H1 (cell line): ENCODE measurements at regions not wholly inside any gene's neighbourhood (a gene's known extent, or its start where the extent isn't known, plus 50 kb on each side); places are given as distances from the start of the nearest gene placed in this dataset.

Source experiments
- CTCF ChIA-PET: fragments of 300-600 bp; sonication (Branson Sonifier 250); formaldehyde crosslinking; loops from one replicate; lab custom pipeline; 2021; ENCODE audit not compliant: partially characterized antibody; lab: Charles Lee
- POLR2A ChIA-PET: fragments of 300-600 bp; sonication (Branson Sonifier 250); formaldehyde crosslinking; loops from one replicate; lab custom pipeline; 2021; ENCODE audit warnings: inconsistent platforms; ENCODE audit not compliant: partially characterized antibody; lab: Charles Lee
- DNase-seq, 2 experiments: peaks; one replicate each; pipeline versions ENCODE4 v3.0.0 to v3.0.0-alpha.2; 2010 to 2022; ENCODE audit warnings: low spot score in 2 of 2, low read depth in 1 of 2, mixed read lengths in 1 of 2
- FAIRE-seq: peaks from 2 replicates; lab custom pipeline; 2011; peaks lifted over from hg19 to GRCh38; lab: Jason Lieb, UNC
- H2AFZ ChIP-seq: 2 replicates; pipeline ENCODE4 v1.8.1; 2012; ENCODE audit warnings: low read length, inconsistent platforms
- H2AK5ac ChIP-seq: 2 replicates; pipeline ENCODE4 v1.6.1; 2013; ENCODE audit warnings: low read depth, low read length
- H2BK120ac ChIP-seq: replicated peaks from 2 replicates; pipeline ENCODE3; 2013; ENCODE audit warnings: low read depth, low read length, inconsistent platforms
- H2BK12ac ChIP-seq: 2 replicates; pipeline ENCODE4 v1.6.1; 2013; ENCODE audit warnings: low read depth, low read length
- H2BK15ac ChIP-seq: 2 replicates; pipeline ENCODE4 v1.6.1; 2013; ENCODE audit warnings: low read length
- H2BK20ac ChIP-seq: 2 replicates; pipeline ENCODE4 v1.6.1; 2013; ENCODE audit warnings: low read length
- H2BK5ac ChIP-seq: 2 replicates; pipeline ENCODE4 v1.6.1; 2013; ENCODE audit warnings: low read depth, low read length
- H3K14ac ChIP-seq: 2 replicates; pipeline ENCODE4 v1.6.1; 2013; ENCODE audit warnings: inconsistent platforms; ENCODE audit not compliant: insufficient read length
- H3K18ac ChIP-seq: 2 replicates; pipeline ENCODE4 v1.6.1; 2013; ENCODE audit warnings: low read length; ENCODE audit errors: extremely low read depth
- H3K23ac ChIP-seq: 2 replicates; pipeline ENCODE4 v1.6.1; 2013; ENCODE audit warnings: inconsistent platforms; ENCODE audit not compliant: insufficient read length
- H3K23me2 ChIP-seq: 2 replicates; pipeline ENCODE4 v1.6.1; 2013; ENCODE audit warnings: low read depth, low read length
- H3K27ac ChIP-seq: 2 replicates; pipeline ENCODE4 v1.6.1; 2011; ENCODE audit warnings: low read depth, low read length, inconsistent platforms
- H3K27me3 ChIP-seq, 4 experiments: replicated peaks in 1 of 4; 1 replicate in 1 of 4; 2 replicates in 3 of 4; pipeline versions ENCODE4 v1.6.1 to v1.8.1; 2011 to 2013; ENCODE audit warnings: low read length in 3 of 4, mild to moderate bottlenecking in 3 of 4, inconsistent platforms in 2 of 4, mixed read lengths in 2 of 4, moderate library complexity in 1 of 4; ENCODE audit not compliant: control insufficient read depth in 3 of 4, insufficient read depth in 3 of 4; ENCODE audit errors: extremely low read depth in 1 of 4
- H3K36me3 ChIP-seq, 4 experiments: 2 replicates each; pipeline versions ENCODE4 v1.6.1 to v1.8.1; 2011 to 2013; ENCODE audit warnings: mild to moderate bottlenecking in 4 of 4, low read length in 3 of 4, moderate library complexity in 2 of 4, control low read depth in 1 of 4, inconsistent platforms in 1 of 4; ENCODE audit not compliant: insufficient read depth in 4 of 4, control insufficient read depth in 2 of 4
- H3K4ac ChIP-seq: replicated peaks from 2 replicates; pipeline ENCODE3; 2013; ENCODE audit warnings: low read length, low read depth, mixed read lengths, inconsistent platforms; ENCODE audit not compliant: insufficient read length
- H3K4me1 ChIP-seq, 4 experiments: replicated peaks in 1 of 4; 1 replicate in 1 of 4; 2 replicates in 3 of 4; pipeline versions ENCODE4 v1.6.1 to v1.8.1; 2011 to 2013; ENCODE audit warnings: low read length in 3 of 4, inconsistent platforms in 2 of 4, mixed read lengths in 1 of 4; ENCODE audit not compliant: insufficient read depth in 4 of 4, control insufficient read depth in 3 of 4
- H3K4me2 ChIP-seq, 2 experiments: 2 replicates each; pipeline versions ENCODE4 v1.6.1 to v1.8.1; 2011 to 2013; ENCODE audit warnings: low read depth in 2 of 2, low read length in 2 of 2, control low read depth in 1 of 2, inconsistent platforms in 1 of 2, mild to moderate bottlenecking in 1 of 2; ENCODE audit not compliant: insufficient read depth in 1 of 2
- H3K4me3 ChIP-seq, 4 experiments: fragments of 200-600, 300-600 bp in 1 of 4; sonication (generic), shearing (Covaris generic), sonication (Bioruptor Twin) in 1 of 4; 2 replicates each; pipeline versions ENCODE4 v1.5.1 to v1.8.1; 2011 to 2016; ENCODE audit warnings: low read length in 4 of 4, low read depth in 3 of 4, control low read depth in 2 of 4, inconsistent platforms in 2 of 4, mild to moderate bottlenecking in 2 of 4, mixed read lengths in 1 of 4, moderate library complexity in 1 of 4; ENCODE audit not compliant: insufficient read depth in 2 of 4; ENCODE audit errors: extremely low read depth in 1 of 4
- H3K56ac ChIP-seq: replicated peaks from 2 replicates; pipeline ENCODE3; 2013; ENCODE audit warnings: low read depth, mild to moderate bottlenecking, mixed read lengths, low read length, inconsistent platforms; ENCODE audit not compliant: insufficient read length
- H3K79me1 ChIP-seq: 2 replicates; pipeline ENCODE4 v1.6.1; 2013; ENCODE audit warnings: low read depth, low read length, control low read depth
- H3K79me2 ChIP-seq, 2 experiments: 2 replicates each; pipeline versions ENCODE4 v1.6.1 to v1.8.1; 2012 to 2013; ENCODE audit warnings: low read length in 2 of 2, mild to moderate bottlenecking in 2 of 2, inconsistent platforms in 1 of 2; ENCODE audit not compliant: insufficient read depth in 2 of 2, control insufficient read depth in 1 of 2
- H3K9ac ChIP-seq, 4 experiments: replicated peaks in 1 of 4; 1 replicate in 1 of 4; 2 replicates in 3 of 4; pipeline versions ENCODE4 v1.6.1 to v1.8.1; 2011 to 2013; ENCODE audit warnings: low read depth in 3 of 4, low read length in 3 of 4, control low read depth in 2 of 4, mild to moderate bottlenecking in 2 of 4, moderate library complexity in 2 of 4, inconsistent platforms in 1 of 4; ENCODE audit errors: extremely low read depth in 1 of 4
- H3K9me3 ChIP-seq, 2 experiments: 2 replicates each; pipeline versions ENCODE4 v1.6.1 to v1.8.1; 2012 to 2013; ENCODE audit warnings: mild to moderate bottlenecking in 2 of 2, moderate library complexity in 2 of 2, control low read depth in 1 of 2, inconsistent platforms in 1 of 2, low read depth in 1 of 2, low read length in 1 of 2, mixed read lengths in 1 of 2; ENCODE audit not compliant: insufficient read depth in 2 of 2
- H4K20me1 ChIP-seq, 2 experiments: replicated peaks in 1 of 2; 2 replicates each; pipeline versions ENCODE3 to v1.8.1; 2011 to 2013; ENCODE audit warnings: inconsistent platforms in 2 of 2, low read length in 2 of 2, mild to moderate bottlenecking in 1 of 2; ENCODE audit not compliant: insufficient read depth in 2 of 2, control insufficient read depth in 1 of 2
- H4K5ac ChIP-seq: 2 replicates; pipeline ENCODE4 v1.6.1; 2013; ENCODE audit warnings: low read length, low read depth, mixed read lengths, inconsistent platforms; ENCODE audit not compliant: insufficient read length
- H4K8ac ChIP-seq: 2 replicates; pipeline ENCODE4 v1.8.0; 2013; ENCODE audit warnings: mild to moderate bottlenecking, moderate library complexity, low read length, inconsistent platforms; ENCODE audit not compliant: insufficient read depth; ENCODE audit errors: extremely low read depth
- H4K91ac ChIP-seq: replicated peaks from 2 replicates; pipeline ENCODE3; 2013; ENCODE audit warnings: low read length, mixed read lengths, inconsistent platforms; ENCODE audit not compliant: insufficient read length
- BCL11A ChIP-seq, 2 experiments: IDR thresholded peaks; one replicate each; pipeline ENCODE4 v1.6.1; 2011; ENCODE audit warnings: low read depth in 2 of 2, low read length in 2 of 2, mild to moderate bottlenecking in 2 of 2
- CBX5 ChIP-seq: fragments of 300-800, 300-1000 bp; sonication (generic); IDR thresholded peaks from 2 replicates; pipeline ENCODE4 v1.7.1; 2016; ENCODE audit warnings: antibody characterized with exemption, low read length, low read depth
- CEBPB ChIP-seq: IDR thresholded peaks from 2 replicates; pipeline ENCODE4 v1.6.1; 2012; ENCODE audit warnings: low read depth, low read length
- CTBP2 ChIP-seq: IDR thresholded peaks from 2 replicates; pipeline ENCODE4 v1.7.0; 2011; ENCODE audit warnings: borderline replicate concordance, mild to moderate bottlenecking, moderate library complexity, mixed read lengths, low read length; ENCODE audit not compliant: insufficient read depth, insufficient read length
- PHF8 ChIP-seq: fragments of 200-600 bp; sonication (generic); conservative IDR thresholded peaks from 2 replicates; pipeline ENCODE4 v1.7.1; 2012; ENCODE audit warnings: low read depth, mild to moderate bottlenecking, inconsistent platforms, low read length, moderate library complexity
- POLR2A ChIP-seq, 2 experiments: IDR thresholded peaks; 1 replicate in 1 of 2; 2 replicates in 1 of 2; pipeline ENCODE4 v1.6.1; 2011; ENCODE audit warnings: low read depth in 2 of 2, low read length in 2 of 2, mild to moderate bottlenecking in 2 of 2; ENCODE audit errors: control extremely low read depth in 1 of 2
- POLR2AphosphoS5 ChIP-seq: IDR thresholded peaks from 2 replicates; pipeline ENCODE4 v1.6.1; 2011; ENCODE audit warnings: low read depth, low read length
- RXRA ChIP-seq: IDR thresholded peaks from 2 replicates; pipeline ENCODE4 v1.6.1; 2011; ENCODE audit warnings: low read depth, mild to moderate bottlenecking, low read length, moderate library complexity; ENCODE audit not compliant: insufficient read depth
- SUZ12 ChIP-seq: fragments of 200-600 bp; sonication (generic); IDR thresholded peaks from 2 replicates; pipeline ENCODE4 v1.6.1; 2012; ENCODE audit warnings: mild to moderate bottlenecking, inconsistent platforms, low read length, moderate library complexity, mixed read lengths
- YY1 ChIP-seq: IDR thresholded peaks from 2 replicates; pipeline ENCODE4 v1.6.1; 2011; ENCODE audit warnings: low read depth, mild to moderate bottlenecking, low read length
- WGBS, 2 experiments: shearing (Covaris generic) in 1 of 2; methylation state at CpG; one replicate each; pipeline versions ENCODE4 v1.1.6 to v1.1.7; 2013 to 2015; ENCODE audit warnings: low lambda C conversion rate in 2 of 2, mixed read lengths in 2 of 2, inconsistent platforms in 1 of 2, low coverage in 1 of 2, missing lambda C conversion rate in 1 of 2; ENCODE audit not compliant: insufficient replicate concordance in 2 of 2, insufficient coverage in 1 of 2, insufficient read length in 1 of 2; ENCODE audit errors: extremely low coverage in 1 of 2, missing lambda C conversion rate in 1 of 2; 5-methylcytosine and 5-hydroxymethylcytosine counted together
- TF ChIP-seq, protein P1 (sequence below): IDR thresholded peaks from 2 replicates; pipeline ENCODE4 v1.6.1; 2011; ENCODE audit warnings: low read depth, mild to moderate bottlenecking, low read length; ENCODE audit not compliant: insufficient read depth
- TF ChIP-seq, protein P2 (sequence below), 3 experiments: IDR thresholded peaks; 1 replicate in 2 of 3; 2 replicates in 1 of 3; pipeline versions ENCODE4 v1.5.1 to v1.6.1; 2011; ENCODE audit warnings: low read length in 3 of 3, mild to moderate bottlenecking in 3 of 3, inconsistent platforms in 2 of 3, low read depth in 1 of 3, moderate library complexity in 1 of 3; ENCODE audit not compliant: insufficient read depth in 1 of 3; ENCODE audit errors: control extremely low read depth in 1 of 3

DNA sequence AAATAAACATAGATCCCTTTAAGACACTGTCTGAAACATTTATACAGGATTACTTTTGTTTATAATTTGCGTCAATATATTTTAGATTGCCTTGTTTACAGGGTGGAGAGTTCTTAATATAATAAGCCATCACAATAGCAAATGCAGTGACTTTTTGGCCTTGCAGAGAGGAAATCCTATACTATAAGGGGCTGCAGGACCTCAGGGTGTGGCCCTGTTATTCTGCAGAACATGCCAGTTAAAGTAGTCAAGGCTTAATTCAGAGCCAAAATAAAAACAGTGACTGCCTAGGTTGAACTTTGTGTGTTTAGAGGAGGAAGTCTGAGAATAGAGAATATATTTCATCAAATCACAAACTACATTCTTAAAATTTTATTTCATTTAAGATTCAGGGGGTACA, 381.6 kb downstream of the DUSP6 start:
- no peaks in the 10 kb centered on the region for H3K79me1 ChIP-seq
- WGBS, 2 experiments: 37% methylated on average over 1 of the region's 1 CpG; no CpG with 5 or more reads in 1 of the 2 experiments
- no peak overlapping the region for H3K56ac ChIP-seq
- H2BK12ac ChIP-seq: no peak overlapping the region
- no peaks in the 10 kb centered on the region for H3K23me2 ChIP-seq
- DNase-seq (no peak), FAIRE-seq (no peak)
- no peaks in the 10 kb centered on the region for H3K36me3 ChIP-seq
- no peak overlapping the region for H3K4ac ChIP-seq
- H4K20me1 ChIP-seq: no peaks in the 10 kb centered on the region
- no peaks in the 10 kb centered on the region for H3K79me2 ChIP-seq
- no peak overlapping the region for H4K91ac ChIP-seq
- no peak overlapping the region for H2AFZ ChIP-seq
- H2BK20ac ChIP-seq: no peak overlapping the region
- no peak overlapping the region for H3K4me2 ChIP-seq
- H4K5ac ChIP-seq: no peak overlapping the region
- ChIA-PET CTCF (interaction anchor here (0.8 to 1.6 kb wide), 2 partner anchors 11 to 44 kb away, joined by 3 to 4 read pairs; no protein-coding TSS in a partner anchor), POLR2A (interaction anchor here (1.1 kb wide), 1 partner anchor 30 kb away, joined by 3 read pairs; no protein-coding TSS in a partner anchor)
- H4K8ac ChIP-seq: no peak overlapping the region
- H3K18ac ChIP-seq: no peak overlapping the region
- H3K14ac ChIP-seq: no peak overlapping the region
- no peak overlapping the region for H3K9ac ChIP-seq
- no peaks in the 10 kb centered on the region for H3K27me3 ChIP-seq
- H3K4me3 ChIP-seq: no peak overlapping the region
- H3K27ac ChIP-seq: no peak overlapping the region
- no peak overlapping the region for H3K23ac ChIP-seq
- no peak overlapping the region for H2BK120ac ChIP-seq
- H3K9me3 ChIP-seq: no peaks in the 10 kb centered on the region
- H3K4me1 ChIP-seq: no peaks in the 10 kb centered on the region
- no peak overlapping the region for H2BK5ac ChIP-seq
- no peak overlapping the region for H2BK15ac ChIP-seq
- H2AK5ac ChIP-seq: no peak overlapping the region
- no peak for TF ChIP-seq BCL11A (IDR thresholded peaks at IDR 0.05; ENCODE audit: low read depth in 2 of 2, low read length in 2 of 2)
- TF ChIP-seq PHF8: no peak
- no peak for TF ChIP-seq CBX5
- TF ChIP-seq SUZ12: no peak
- no peak for TF ChIP-seq RXRA
- TF ChIP-seq YY1: no peak
- no peak for TF ChIP-seq CTBP2
- TF ChIP-seq, protein P1, sequence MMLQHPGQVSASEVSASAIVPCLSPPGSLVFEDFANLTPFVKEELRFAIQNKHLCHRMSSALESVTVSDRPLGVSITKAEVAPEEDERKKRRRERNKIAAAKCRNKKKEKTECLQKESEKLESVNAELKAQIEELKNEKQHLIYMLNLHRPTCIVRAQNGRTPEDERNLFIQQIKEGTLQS: no peak
- no peak for TF ChIP-seq CEBPB
- TF ChIP-seq POLR2AphosphoS5: no peak
- TF ChIP-seq, protein P2, sequence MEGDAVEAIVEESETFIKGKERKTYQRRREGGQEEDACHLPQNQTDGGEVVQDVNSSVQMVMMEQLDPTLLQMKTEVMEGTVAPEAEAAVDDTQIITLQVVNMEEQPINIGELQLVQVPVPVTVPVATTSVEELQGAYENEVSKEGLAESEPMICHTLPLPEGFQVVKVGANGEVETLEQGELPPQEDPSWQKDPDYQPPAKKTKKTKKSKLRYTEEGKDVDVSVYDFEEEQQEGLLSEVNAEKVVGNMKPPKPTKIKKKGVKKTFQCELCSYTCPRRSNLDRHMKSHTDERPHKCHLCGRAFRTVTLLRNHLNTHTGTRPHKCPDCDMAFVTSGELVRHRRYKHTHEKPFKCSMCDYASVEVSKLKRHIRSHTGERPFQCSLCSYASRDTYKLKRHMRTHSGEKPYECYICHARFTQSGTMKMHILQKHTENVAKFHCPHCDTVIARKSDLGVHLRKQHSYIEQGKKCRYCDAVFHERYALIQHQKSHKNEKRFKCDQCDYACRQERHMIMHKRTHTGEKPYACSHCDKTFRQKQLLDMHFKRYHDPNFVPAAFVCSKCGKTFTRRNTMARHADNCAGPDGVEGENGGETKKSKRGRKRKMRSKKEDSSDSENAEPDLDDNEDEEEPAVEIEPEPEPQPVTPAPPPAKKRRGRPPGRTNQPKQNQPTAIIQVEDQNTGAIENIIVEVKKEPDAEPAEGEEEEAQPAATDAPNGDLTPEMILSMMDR (IDR thresholded peaks at IDR 0.05; ENCODE audit: control extremely low read depth in 1 of 3, insufficient read depth in 1 of 3, low read depth in 1 of 3, low read length in 3 of 3): no peak
- no peak for TF ChIP-seq POLR2A (IDR thresholded peaks at IDR 0.05; ENCODE audit: control extremely low read depth in 1 of 2, low read depth in 2 of 2, low read length in 2 of 2)
